H1 (cell line): ENCODE measurements at regions not wholly inside any gene's neighbourhood (a gene's known extent, or its start where the extent isn't known, plus 50 kb on each side); places are given as distances from the start of the nearest gene placed in this dataset.

Source experiments
- CTCF ChIA-PET: fragments of 300-600 bp; sonication (Branson Sonifier 250); formaldehyde crosslinking; loops from one replicate; lab custom pipeline; 2021; ENCODE audit not compliant: partially characterized antibody; lab: Charles Lee
- POLR2A ChIA-PET: fragments of 300-600 bp; sonication (Branson Sonifier 250); formaldehyde crosslinking; loops from one replicate; lab custom pipeline; 2021; ENCODE audit warnings: inconsistent platforms; ENCODE audit not compliant: partially characterized antibody; lab: Charles Lee
- DNase-seq, 2 experiments: peaks; one replicate each; pipeline versions ENCODE4 v3.0.0 to v3.0.0-alpha.2; 2010 to 2022; ENCODE audit warnings: low spot score in 2 of 2, low read depth in 1 of 2, mixed read lengths in 1 of 2
- FAIRE-seq: peaks from 2 replicates; lab custom pipeline; 2011; peaks lifted over from hg19 to GRCh38; lab: Jason Lieb, UNC
- H2AFZ ChIP-seq: 2 replicates; pipeline ENCODE4 v1.8.1; 2012; ENCODE audit warnings: low read length, inconsistent platforms
- H2AK5ac ChIP-seq: 2 replicates; pipeline ENCODE4 v1.6.1; 2013; ENCODE audit warnings: low read depth, low read length
- H2BK120ac ChIP-seq: replicated peaks from 2 replicates; pipeline ENCODE3; 2013; ENCODE audit warnings: low read depth, low read length, inconsistent platforms
- H2BK12ac ChIP-seq: 2 replicates; pipeline ENCODE4 v1.6.1; 2013; ENCODE audit warnings: low read depth, low read length
- H2BK15ac ChIP-seq: 2 replicates; pipeline ENCODE4 v1.6.1; 2013; ENCODE audit warnings: low read length
- H2BK20ac ChIP-seq: 2 replicates; pipeline ENCODE4 v1.6.1; 2013; ENCODE audit warnings: low read length
- H2BK5ac ChIP-seq: 2 replicates; pipeline ENCODE4 v1.6.1; 2013; ENCODE audit warnings: low read depth, low read length
- H3K14ac ChIP-seq: 2 replicates; pipeline ENCODE4 v1.6.1; 2013; ENCODE audit warnings: inconsistent platforms; ENCODE audit not compliant: insufficient read length
- H3K18ac ChIP-seq: 2 replicates; pipeline ENCODE4 v1.6.1; 2013; ENCODE audit warnings: low read length; ENCODE audit errors: extremely low read depth
- H3K23ac ChIP-seq: 2 replicates; pipeline ENCODE4 v1.6.1; 2013; ENCODE audit warnings: inconsistent platforms; ENCODE audit not compliant: insufficient read length
- H3K23me2 ChIP-seq: 2 replicates; pipeline ENCODE4 v1.6.1; 2013; ENCODE audit warnings: low read depth, low read length
- H3K27ac ChIP-seq: 2 replicates; pipeline ENCODE4 v1.6.1; 2011; ENCODE audit warnings: low read depth, low read length, inconsistent platforms
- H3K27me3 ChIP-seq, 4 experiments: replicated peaks in 1 of 4; 1 replicate in 1 of 4; 2 replicates in 3 of 4; pipeline versions ENCODE4 v1.6.1 to v1.8.1; 2011 to 2013; ENCODE audit warnings: low read length in 3 of 4, mild to moderate bottlenecking in 3 of 4, inconsistent platforms in 2 of 4, mixed read lengths in 2 of 4, moderate library complexity in 1 of 4; ENCODE audit not compliant: control insufficient read depth in 3 of 4, insufficient read depth in 3 of 4; ENCODE audit errors: extremely low read depth in 1 of 4
- H3K36me3 ChIP-seq, 4 experiments: 2 replicates each; pipeline versions ENCODE4 v1.6.1 to v1.8.1; 2011 to 2013; ENCODE audit warnings: mild to moderate bottlenecking in 4 of 4, low read length in 3 of 4, moderate library complexity in 2 of 4, control low read depth in 1 of 4, inconsistent platforms in 1 of 4; ENCODE audit not compliant: insufficient read depth in 4 of 4, control insufficient read depth in 2 of 4
- H3K4ac ChIP-seq: replicated peaks from 2 replicates; pipeline ENCODE3; 2013; ENCODE audit warnings: low read length, low read depth, mixed read lengths, inconsistent platforms; ENCODE audit not compliant: insufficient read length
- H3K4me1 ChIP-seq, 4 experiments: replicated peaks in 1 of 4; 1 replicate in 1 of 4; 2 replicates in 3 of 4; pipeline versions ENCODE4 v1.6.1 to v1.8.1; 2011 to 2013; ENCODE audit warnings: low read length in 3 of 4, inconsistent platforms in 2 of 4, mixed read lengths in 1 of 4; ENCODE audit not compliant: insufficient read depth in 4 of 4, control insufficient read depth in 3 of 4
- H3K4me2 ChIP-seq, 2 experiments: 2 replicates each; pipeline versions ENCODE4 v1.6.1 to v1.8.1; 2011 to 2013; ENCODE audit warnings: low read depth in 2 of 2, low read length in 2 of 2, control low read depth in 1 of 2, inconsistent platforms in 1 of 2, mild to moderate bottlenecking in 1 of 2; ENCODE audit not compliant: insufficient read depth in 1 of 2
- H3K4me3 ChIP-seq, 4 experiments: fragments of 200-600, 300-600 bp in 1 of 4; sonication (generic), shearing (Covaris generic), sonication (Bioruptor Twin) in 1 of 4; 2 replicates each; pipeline versions ENCODE4 v1.5.1 to v1.8.1; 2011 to 2016; ENCODE audit warnings: low read length in 4 of 4, low read depth in 3 of 4, control low read depth in 2 of 4, inconsistent platforms in 2 of 4, mild to moderate bottlenecking in 2 of 4, mixed read lengths in 1 of 4, moderate library complexity in 1 of 4; ENCODE audit not compliant: insufficient read depth in 2 of 4; ENCODE audit errors: extremely low read depth in 1 of 4
- H3K56ac ChIP-seq: replicated peaks from 2 replicates; pipeline ENCODE3; 2013; ENCODE audit warnings: low read depth, mild to moderate bottlenecking, mixed read lengths, low read length, inconsistent platforms; ENCODE audit not compliant: insufficient read length
- H3K79me1 ChIP-seq: 2 replicates; pipeline ENCODE4 v1.6.1; 2013; ENCODE audit warnings: low read depth, low read length, control low read depth
- H3K79me2 ChIP-seq, 2 experiments: 2 replicates each; pipeline versions ENCODE4 v1.6.1 to v1.8.1; 2012 to 2013; ENCODE audit warnings: low read length in 2 of 2, mild to moderate bottlenecking in 2 of 2, inconsistent platforms in 1 of 2; ENCODE audit not compliant: insufficient read depth in 2 of 2, control insufficient read depth in 1 of 2
- H3K9ac ChIP-seq, 4 experiments: replicated peaks in 1 of 4; 1 replicate in 1 of 4; 2 replicates in 3 of 4; pipeline versions ENCODE4 v1.6.1 to v1.8.1; 2011 to 2013; ENCODE audit warnings: low read depth in 3 of 4, low read length in 3 of 4, control low read depth in 2 of 4, mild to moderate bottlenecking in 2 of 4, moderate library complexity in 2 of 4, inconsistent platforms in 1 of 4; ENCODE audit errors: extremely low read depth in 1 of 4
- H3K9me3 ChIP-seq, 2 experiments: 2 replicates each; pipeline versions ENCODE4 v1.6.1 to v1.8.1; 2012 to 2013; ENCODE audit warnings: mild to moderate bottlenecking in 2 of 2, moderate library complexity in 2 of 2, control low read depth in 1 of 2, inconsistent platforms in 1 of 2, low read depth in 1 of 2, low read length in 1 of 2, mixed read lengths in 1 of 2; ENCODE audit not compliant: insufficient read depth in 2 of 2
- H4K20me1 ChIP-seq, 2 experiments: replicated peaks in 1 of 2; 2 replicates each; pipeline versions ENCODE3 to v1.8.1; 2011 to 2013; ENCODE audit warnings: inconsistent platforms in 2 of 2, low read length in 2 of 2, mild to moderate bottlenecking in 1 of 2; ENCODE audit not compliant: insufficient read depth in 2 of 2, control insufficient read depth in 1 of 2
- H4K5ac ChIP-seq: 2 replicates; pipeline ENCODE4 v1.6.1; 2013; ENCODE audit warnings: low read length, low read depth, mixed read lengths, inconsistent platforms; ENCODE audit not compliant: insufficient read length
- H4K8ac ChIP-seq: 2 replicates; pipeline ENCODE4 v1.8.0; 2013; ENCODE audit warnings: mild to moderate bottlenecking, moderate library complexity, low read length, inconsistent platforms; ENCODE audit not compliant: insufficient read depth; ENCODE audit errors: extremely low read depth
- H4K91ac ChIP-seq: replicated peaks from 2 replicates; pipeline ENCODE3; 2013; ENCODE audit warnings: low read length, mixed read lengths, inconsistent platforms; ENCODE audit not compliant: insufficient read length
- GABPA ChIP-seq: IDR thresholded peaks from 2 replicates; pipeline ENCODE4 v1.6.1; 2011; ENCODE audit warnings: mild to moderate bottlenecking, low read length, moderate library complexity, borderline replicate concordance; ENCODE audit not compliant: insufficient read depth
- HDAC6 ChIP-seq: IDR thresholded peaks from one replicate; pipeline ENCODE4 v1.7.1; 2012; ENCODE audit warnings: low read depth, mild to moderate bottlenecking, inconsistent platforms, low read length, moderate library complexity
- MAFK ChIP-seq: IDR thresholded peaks from 2 replicates; pipeline ENCODE4 v1.6.1; 2012; ENCODE audit warnings: low read depth, mild to moderate bottlenecking, improper control_type of control experiment, low read length
- RAD21 ChIP-seq, 2 experiments: IDR thresholded peaks in 1 of 2; conservative IDR thresholded peaks in 1 of 2; 2 replicates each; pipeline ENCODE4 v1.6.1; 2011; ENCODE audit warnings: low read depth in 2 of 2, low read length in 2 of 2, improper control_type of control experiment in 1 of 2, inconsistent platforms in 1 of 2, mild to moderate bottlenecking in 1 of 2, moderate library complexity in 1 of 2
- TAF1 ChIP-seq: IDR thresholded peaks from 2 replicates; pipeline ENCODE4 v1.6.1; 2011; ENCODE audit warnings: mild to moderate bottlenecking, low read depth, low read length
- TEAD4 ChIP-seq: IDR thresholded peaks from 2 replicates; pipeline ENCODE4 v1.6.1; 2012; ENCODE audit warnings: low read depth, low read length, inconsistent platforms, mixed read lengths
- WGBS, 2 experiments: shearing (Covaris generic) in 1 of 2; methylation state at CpG; one replicate each; pipeline versions ENCODE4 v1.1.6 to v1.1.7; 2013 to 2015; ENCODE audit warnings: low lambda C conversion rate in 2 of 2, mixed read lengths in 2 of 2, inconsistent platforms in 1 of 2, low coverage in 1 of 2, missing lambda C conversion rate in 1 of 2; ENCODE audit not compliant: insufficient replicate concordance in 2 of 2, insufficient coverage in 1 of 2, insufficient read length in 1 of 2; ENCODE audit errors: extremely low coverage in 1 of 2, missing lambda C conversion rate in 1 of 2; 5-methylcytosine and 5-hydroxymethylcytosine counted together
- TF ChIP-seq, protein P1 (sequence below): IDR thresholded peaks from 2 replicates; pipeline ENCODE4 v1.6.1; 2012; ENCODE audit warnings: low read length, inconsistent platforms
- TF ChIP-seq, protein P2 (sequence below), 3 experiments: IDR thresholded peaks; 1 replicate in 2 of 3; 2 replicates in 1 of 3; pipeline versions ENCODE4 v1.5.1 to v1.6.1; 2011; ENCODE audit warnings: low read length in 3 of 3, mild to moderate bottlenecking in 3 of 3, inconsistent platforms in 2 of 3, low read depth in 1 of 3, moderate library complexity in 1 of 3; ENCODE audit not compliant: insufficient read depth in 1 of 3; ENCODE audit errors: control extremely low read depth in 1 of 3

DNA sequence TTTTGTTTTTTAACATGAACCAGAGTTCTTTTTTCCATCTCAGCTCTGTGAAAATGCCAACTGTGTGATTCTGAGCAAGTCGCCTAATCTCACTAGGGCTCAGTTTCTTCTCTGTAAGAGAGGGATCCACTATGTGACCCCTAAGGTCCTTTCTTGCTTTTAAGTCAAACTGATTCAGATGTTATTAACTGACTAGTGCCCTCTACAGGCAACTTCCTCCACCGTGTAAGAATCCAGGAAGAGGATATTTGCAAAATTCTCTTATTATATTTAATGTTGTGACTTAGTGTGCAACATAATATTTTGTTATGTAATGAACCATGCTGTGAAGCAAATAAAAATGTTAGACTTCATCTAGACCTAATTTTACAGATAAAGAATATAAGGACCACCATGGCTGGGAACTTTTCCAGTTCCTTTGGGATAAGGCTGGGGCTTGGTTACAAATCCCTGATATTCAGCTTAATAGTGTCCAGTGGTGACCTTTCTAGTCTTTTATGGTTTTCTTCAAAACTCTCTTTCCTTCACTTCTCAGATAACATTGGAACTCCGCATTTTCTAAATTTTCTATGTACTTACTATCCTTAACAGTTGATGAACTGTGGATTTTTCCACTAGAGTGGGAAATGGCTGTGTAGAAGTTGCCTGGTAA lies 244.7 kb downstream of the PIK3R1 start:
- Histone ChIP-seq H3K79me2 (no peaks in the 10 kb centered on the region), H2BK5ac (no peak overlapping the region), H2AFZ (no peak overlapping the region), H4K8ac (no peak overlapping the region), H2BK120ac (no peak overlapping the region), H3K18ac (no peak overlapping the region), H3K4me1 (peaks cover 0 to 6% (median 3%) of the 10 kb centered on the region in 4 experiments; a peak in 2 of 7 replicates), H3K27ac (no peak overlapping the region), H2BK15ac (no peak overlapping the region), H3K4me2 (no peak overlapping the region), H2AK5ac (no peak overlapping the region), H3K4ac (no peak overlapping the region), H2BK12ac (no peak overlapping the region), H4K5ac (no peak overlapping the region), H3K9ac (no peak overlapping the region), H3K23me2 (no peaks in the 10 kb centered on the region; the same call in 1 of the 2 replicates), H3K4me3 (no peak overlapping the region), H3K56ac (no peak overlapping the region), H3K9me3 (no peaks in the 10 kb centered on the region), H4K91ac (no peak overlapping the region), H3K27me3 (no peaks in the 10 kb centered on the region), H3K36me3 (no peaks in the 10 kb centered on the region), H3K23ac (no peak overlapping the region), H3K14ac (no peak overlapping the region), H2BK20ac (no peak overlapping the region), H4K20me1 (no peaks in the 10 kb centered on the region), H3K79me1 (no peaks in the 10 kb centered on the region)
- 50% methylated on average over 3 of the region's 3 CpGs; no CpG with 5 or more reads in 1 of the 2 experiments for WGBS, 2 experiments
- TF ChIP-seq RAD21 (IDR thresholded peaks at IDR 0.05 in 1 of 2, conservative IDR thresholded peaks at IDR 0.05 in 1 of 2; ENCODE audit: low read depth in 2 of 2, low read length in 2 of 2) (peak; percentile 66 to 69), TEAD4 (no peak), MAFK (no peak), TAF1 (no peak), GABPA (no peak), HDAC6 (no peak)
- TF ChIP-seq, protein P1, sequence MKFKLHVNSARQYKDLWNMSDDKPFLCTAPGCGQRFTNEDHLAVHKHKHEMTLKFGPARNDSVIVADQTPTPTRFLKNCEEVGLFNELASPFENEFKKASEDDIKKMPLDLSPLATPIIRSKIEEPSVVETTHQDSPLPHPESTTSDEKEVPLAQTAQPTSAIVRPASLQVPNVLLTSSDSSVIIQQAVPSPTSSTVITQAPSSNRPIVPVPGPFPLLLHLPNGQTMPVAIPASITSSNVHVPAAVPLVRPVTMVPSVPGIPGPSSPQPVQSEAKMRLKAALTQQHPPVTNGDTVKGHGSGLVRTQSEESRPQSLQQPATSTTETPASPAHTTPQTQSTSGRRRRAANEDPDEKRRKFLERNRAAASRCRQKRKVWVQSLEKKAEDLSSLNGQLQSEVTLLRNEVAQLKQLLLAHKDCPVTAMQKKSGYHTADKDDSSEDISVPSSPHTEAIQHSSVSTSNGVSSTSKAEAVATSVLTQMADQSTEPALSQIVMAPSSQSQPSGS: no peak
- TF ChIP-seq, protein P2, sequence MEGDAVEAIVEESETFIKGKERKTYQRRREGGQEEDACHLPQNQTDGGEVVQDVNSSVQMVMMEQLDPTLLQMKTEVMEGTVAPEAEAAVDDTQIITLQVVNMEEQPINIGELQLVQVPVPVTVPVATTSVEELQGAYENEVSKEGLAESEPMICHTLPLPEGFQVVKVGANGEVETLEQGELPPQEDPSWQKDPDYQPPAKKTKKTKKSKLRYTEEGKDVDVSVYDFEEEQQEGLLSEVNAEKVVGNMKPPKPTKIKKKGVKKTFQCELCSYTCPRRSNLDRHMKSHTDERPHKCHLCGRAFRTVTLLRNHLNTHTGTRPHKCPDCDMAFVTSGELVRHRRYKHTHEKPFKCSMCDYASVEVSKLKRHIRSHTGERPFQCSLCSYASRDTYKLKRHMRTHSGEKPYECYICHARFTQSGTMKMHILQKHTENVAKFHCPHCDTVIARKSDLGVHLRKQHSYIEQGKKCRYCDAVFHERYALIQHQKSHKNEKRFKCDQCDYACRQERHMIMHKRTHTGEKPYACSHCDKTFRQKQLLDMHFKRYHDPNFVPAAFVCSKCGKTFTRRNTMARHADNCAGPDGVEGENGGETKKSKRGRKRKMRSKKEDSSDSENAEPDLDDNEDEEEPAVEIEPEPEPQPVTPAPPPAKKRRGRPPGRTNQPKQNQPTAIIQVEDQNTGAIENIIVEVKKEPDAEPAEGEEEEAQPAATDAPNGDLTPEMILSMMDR (IDR thresholded peaks at IDR 0.05; ENCODE audit: control extremely low read depth in 1 of 3, insufficient read depth in 1 of 3, low read depth in 1 of 3, low read length in 3 of 3): peak in 2 of 3 experiments; percentile 44 to 59; a peak in 2 of 4 replicates
- ChIA-PET CTCF (interaction anchor here (0.7 to 2.2 kb wide), 14 partner anchors 10 to 202 kb away, joined by 3 to 6 read pairs (median 4); no protein-coding TSS in a partner anchor), POLR2A (no interaction called here)
- FAIRE-seq (no peak), DNase-seq (no peak)
